Naive thymus-derived CD4-positive, alpha-beta T cell (primary cell): ENCODE measurements at regions not wholly inside any gene's neighbourhood (a gene's known extent, or its start where the extent isn't known, plus 50 kb on each side); places are given as distances from the start of the nearest gene placed in this dataset.
A peak's percentile ranks its signal among the peaks of the same experiment; 100 is the strongest.

Experiments
- ATAC-seq: fragments of 150-1000 bp; cut with Tn5 transposase; 2 replicates; pipeline ENCODE4 v1.10.0; 2021; ENCODE audit warnings: mild to moderate bottlenecking, moderate library complexity
- CTCF ChIA-PET: fragments of 350-600 bp; sonication (Branson Sonifier 250); formaldehyde crosslinking; loops from one replicate; lab custom pipeline; 2021; ENCODE audit warnings: antibody characterized with exemption; lab: Charles Lee
- POLR2A ChIA-PET: fragments of 350-600 bp; sonication (Branson Sonifier 250); formaldehyde crosslinking; loops from one replicate; lab custom pipeline; 2021; ENCODE audit warnings: antibody characterized with exemption, inconsistent platforms; lab: Charles Lee
- DNase-seq, 9 donors: peaks; one replicate each; pipeline versions ENCODE4 v3.0.0 to v3.0.0-alpha.2; 2020 to 2022; ENCODE audit warnings: mixed read lengths in 1 of 9
- H3K27ac ChIP-seq: one replicate; pipeline ENCODE4 v1.7.0; 2013; ENCODE audit warnings: mild to moderate bottlenecking, low read depth, low read length, moderate library complexity
- H3K27me3 ChIP-seq, 2 donors: one replicate each; pipeline ENCODE4 v1.7.0; 2013; ENCODE audit warnings: low read length in 2 of 2, mild to moderate bottlenecking in 2 of 2, moderate library complexity in 2 of 2; ENCODE audit not compliant: control insufficient read depth in 2 of 2, insufficient read depth in 2 of 2
- H3K36me3 ChIP-seq, 3 experiments: 1 replicate in 2 of 3; 2 replicates in 1 of 3; pipeline ENCODE4 v1.7.0; 2013; ENCODE audit warnings: low read length in 3 of 3, mild to moderate bottlenecking in 3 of 3, moderate library complexity in 1 of 3; ENCODE audit not compliant: insufficient read depth in 3 of 3, control insufficient read depth in 2 of 3
- H3K4me1 ChIP-seq, 2 donors: one replicate each; pipeline ENCODE4 v1.7.0; 2013; ENCODE audit warnings: low read length in 2 of 2, mild to moderate bottlenecking in 2 of 2, moderate library complexity in 1 of 2; ENCODE audit not compliant: control insufficient read depth in 2 of 2, insufficient read depth in 2 of 2
- H3K4me3 ChIP-seq: 2 replicates; pipeline ENCODE4 v1.7.0; 2013; ENCODE audit warnings: mild to moderate bottlenecking, low read length
- H3K9me3 ChIP-seq, 3 experiments: 1 replicate in 2 of 3; 2 replicates in 1 of 3; pipeline ENCODE4 v1.7.0; 2013; ENCODE audit warnings: low read length in 3 of 3; ENCODE audit not compliant: control insufficient read depth in 2 of 3
- H3K27ac Mint-ChIP-seq, 9 donors: one replicate each; pipeline ENCODE4 v1.8.0; 2020 to 2022; ENCODE audit warnings: mixed read lengths in 9 of 9, mild to moderate bottlenecking in 8 of 9, moderate library complexity in 5 of 9, inconsistent platforms in 2 of 9
- H3K27me3 Mint-ChIP-seq, 5 donors: one replicate each; pipeline ENCODE4 v1.8.0; 2021 to 2022; ENCODE audit warnings: mixed read lengths in 5 of 5, mild to moderate bottlenecking in 1 of 5
- H3K36me3 Mint-ChIP-seq, 5 donors: one replicate each; pipeline ENCODE4 v1.8.0; 2020 to 2022; ENCODE audit warnings: mixed read lengths in 5 of 5, mild to moderate bottlenecking in 3 of 5, inconsistent platforms in 1 of 5
- H3K4me1 Mint-ChIP-seq, 7 donors: one replicate each; pipeline ENCODE4 v1.8.0; 2020 to 2022; ENCODE audit warnings: mixed read lengths in 7 of 7, mild to moderate bottlenecking in 3 of 7, inconsistent platforms in 1 of 7
- H3K4me3 Mint-ChIP-seq, 10 donors: one replicate each; pipeline ENCODE4 v1.8.0; 2020 to 2022; ENCODE audit warnings: mild to moderate bottlenecking in 10 of 10, mixed read lengths in 10 of 10, moderate library complexity in 6 of 10, inconsistent platforms in 2 of 10
- H3K9me3 Mint-ChIP-seq, 11 donors: one replicate each; pipeline ENCODE4 v1.8.0; 2020 to 2022; ENCODE audit warnings: mixed read lengths in 11 of 11, mild to moderate bottlenecking in 4 of 11, inconsistent platforms in 1 of 11, moderate library complexity in 1 of 11
- intact Hi-C, 2 donors: fragments of 100-400 bp; cut with micrococcal nuclease; formaldehyde crosslinking; loops; one replicate each; pipeline ENCODE4 v1.15.1; 2023

GRCh38 chr6:43878823-43879495 lies 108.9 kb downstream of the VEGFA start:
- DNase-seq (no peak), ATAC-seq (no peak)
- intact Hi-C loops: no loop called here
- H3K4me1 ChIP-seq: no peaks in the 10 kb centered on the region
- H3K9me3 Mint-ChIP-seq: peaks cover 0 to 2% (median 0%) of the 10 kb centered on the region in 11 donors
- no peaks in the 10 kb centered on the region for H3K36me3 ChIP-seq
- no peaks in the 10 kb centered on the region for H3K36me3 Mint-ChIP-seq
- ChIA-PET CTCF (interaction anchor here (0.6 kb wide), 1 partner anchor 135 kb away, joined by 3 read pairs; no protein-coding TSS in a partner anchor), POLR2A (interaction anchor here (0.6 kb wide), 1 partner anchor 93 kb away, joined by 3 read pairs; no protein-coding TSS in a partner anchor)
- H3K27ac ChIP-seq: no peak overlapping the region
- H3K4me1 Mint-ChIP-seq: no peaks in the 10 kb centered on the region
- no peak overlapping the region for H3K4me3 Mint-ChIP-seq
- H3K27me3 Mint-ChIP-seq: no peaks in the 10 kb centered on the region
- no peak overlapping the region for H3K27ac Mint-ChIP-seq
- no peaks in the 10 kb centered on the region for H3K27me3 ChIP-seq
- H3K9me3 ChIP-seq: no peaks in the 10 kb centered on the region
- H3K4me3 ChIP-seq: no peak overlapping the region

- no peaks in the 10 kb centered on the region for H3K4me1 Mint-ChIP-seq
- ChIA-PET CTCF (no interaction called here), POLR2A (interaction anchor here (0.6 kb wide), 1 partner anchor 92 kb away, joined by 3 read pairs; no protein-coding TSS in a partner anchor)
These were observed 108.2 kb downstream of the VEGFA start for GRCh38 chr6:43878127-43878634.

GRCh38 chr6:43877463-43878126 lies 107.6 kb downstream of the VEGFA start:
- no peak overlapping the region for H3K4me3 ChIP-seq
- POLR2A ChIA-PET: no interaction called here
- no peaks in the 10 kb centered on the region for H3K36me3 ChIP-seq
- no peaks in the 10 kb centered on the region for H3K4me1 ChIP-seq
- CTCF ChIA-PET: no interaction called here
- DNase-seq (no peak), ATAC-seq (no peak)
- H3K27ac Mint-ChIP-seq: no peak overlapping the region
- no peaks in the 10 kb centered on the region for H3K9me3 ChIP-seq
- H3K36me3 Mint-ChIP-seq: no peaks in the 10 kb centered on the region
- no peaks in the 10 kb centered on the region for H3K9me3 Mint-ChIP-seq
- H3K4me3 Mint-ChIP-seq: no peak overlapping the region
- H3K4me1 Mint-ChIP-seq: no peaks in the 10 kb centered on the region
- intact Hi-C loops: no loop called here
- no peaks in the 10 kb centered on the region for H3K27me3 ChIP-seq
- no peaks in the 10 kb centered on the region for H3K27me3 Mint-ChIP-seq
- H3K27ac ChIP-seq: no peak overlapping the region

More at GRCh38 chr6:43878127-43878634, 108.2 kb downstream of the VEGFA start:
- no peak for DNase-seq
- intact Hi-C loops: no loop called here
- Mint-ChIP-seq H3K36me3 (no peaks in the 10 kb centered on the region), H3K4me3 (no peak overlapping the region), H3K9me3 (peaks cover 0 to 2% (median 0%) of the 10 kb centered on the region in 11 donors), H3K27me3 (no peaks in the 10 kb centered on the region), H3K27ac (no peak overlapping the region)
- Histone ChIP-seq H3K4me1 (no peaks in the 10 kb centered on the region), H3K9me3 (no peaks in the 10 kb centered on the region), H3K27ac (no peak overlapping the region), H3K4me3 (no peak overlapping the region), H3K36me3 (no peaks in the 10 kb centered on the region), H3K27me3 (no peaks in the 10 kb centered on the region)
- no peak for ATAC-seq

GRCh38 chr6:43877036-43877435 lies 107.0 kb downstream of the VEGFA start:
- no peaks in the 10 kb centered on the region for H3K4me1 Mint-ChIP-seq
- CTCF ChIA-PET: no interaction called here
- POLR2A ChIA-PET: no interaction called here

GRCh38 chr6:43876602-43877001 lies 106.6 kb downstream of the VEGFA start:
- ChIA-PET CTCF (no interaction called here), POLR2A (no interaction called here)
- no peaks in the 10 kb centered on the region for H3K4me1 Mint-ChIP-seq

More at GRCh38 chr6:43877036-43877435, 107.0 kb downstream of the VEGFA start:
- Histone ChIP-seq H3K4me3 (no peak overlapping the region), H3K36me3 (no peaks in the 10 kb centered on the region), H3K27me3 (no peaks in the 10 kb centered on the region), H3K27ac (no peak overlapping the region), H3K4me1 (no peaks in the 10 kb centered on the region), H3K9me3 (no peaks in the 10 kb centered on the region)
- DNase-seq: no peak
- no peak overlapping the region for H3K27ac Mint-ChIP-seq
- intact Hi-C loops: no loop called here
- ATAC-seq: no peak
- no peak overlapping the region for H3K4me3 Mint-ChIP-seq
- no peaks in the 10 kb centered on the region for H3K36me3 Mint-ChIP-seq
- H3K9me3 Mint-ChIP-seq: no peaks in the 10 kb centered on the region
- H3K27me3 Mint-ChIP-seq: peaks cover 0 to 4% (median 0%) of the 10 kb centered on the region in 5 donors

DNA sequence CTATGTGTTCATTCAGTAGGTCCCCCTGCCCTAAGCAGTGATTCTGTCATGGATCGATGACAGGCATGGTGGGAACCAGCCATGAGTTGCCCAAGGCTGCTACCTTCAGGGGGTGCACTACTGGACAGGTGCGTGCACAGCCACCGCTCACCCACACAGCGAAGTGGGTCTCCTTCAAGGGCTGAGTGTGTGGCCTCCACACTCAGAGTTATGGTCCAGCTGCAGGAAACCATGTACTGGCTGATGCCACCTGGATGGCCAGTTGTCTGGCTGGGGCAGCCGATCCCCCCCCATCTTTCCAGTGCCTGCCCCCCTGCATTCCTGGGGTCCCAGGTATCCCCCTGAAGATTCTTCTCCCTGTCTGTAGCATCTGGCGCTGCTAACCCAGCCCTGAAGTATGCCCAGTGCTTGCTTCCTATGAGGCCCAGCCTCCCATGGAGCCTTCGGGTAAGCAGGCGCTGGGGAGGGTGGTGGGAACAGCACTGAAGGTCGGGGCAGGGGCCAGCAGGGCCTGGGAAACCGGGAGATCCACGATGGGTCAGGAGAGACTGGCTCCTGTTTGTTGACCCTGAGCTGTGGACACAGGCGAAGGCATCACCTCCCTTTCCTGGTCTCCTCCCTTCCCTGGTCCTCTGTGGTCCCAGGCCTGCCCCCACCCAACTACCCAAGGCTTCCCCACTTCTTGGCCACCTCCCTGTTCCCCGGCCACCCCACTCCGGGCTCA lies 106.0 kb downstream of the VEGFA start:
- Histone ChIP-seq H3K27ac (no peak overlapping the region), H3K4me3 (no peak overlapping the region), H3K4me1 (no peaks in the 10 kb centered on the region), H3K9me3 (no peaks in the 10 kb centered on the region), H3K27me3 (no peaks in the 10 kb centered on the region), H3K36me3 (no peaks in the 10 kb centered on the region)
- ChIA-PET POLR2A (no interaction called here), CTCF (no interaction called here)
- H3K9me3 Mint-ChIP-seq: no peaks in the 10 kb centered on the region
- H3K27ac Mint-ChIP-seq: peak overlapping the region in 1 of 9 donors; percentile 14
- no peak for ATAC-seq
- intact Hi-C loops: no loop called here
- H3K4me1 Mint-ChIP-seq: no peaks in the 10 kb centered on the region
- no peak overlapping the region for H3K4me3 Mint-ChIP-seq
- peaks cover 0 to 7% (median 0%) of the 10 kb centered on the region in 5 donors for H3K27me3 Mint-ChIP-seq
- H3K36me3 Mint-ChIP-seq: no peaks in the 10 kb centered on the region
- DNase-seq: no peak

More at GRCh38 chr6:43876602-43877001, 106.6 kb downstream of the VEGFA start:
- Histone ChIP-seq H3K27ac (no peak overlapping the region), H3K9me3 (no peaks in the 10 kb centered on the region), H3K4me1 (no peaks in the 10 kb centered on the region), H3K36me3 (no peaks in the 10 kb centered on the region), H3K27me3 (no peaks in the 10 kb centered on the region), H3K4me3 (no peak overlapping the region)
- DNase-seq (no peak), ATAC-seq (no peak)
- no peaks in the 10 kb centered on the region for H3K36me3 Mint-ChIP-seq
- H3K4me3 Mint-ChIP-seq: no peak overlapping the region
- intact Hi-C loops: no loop called here
- H3K27me3 Mint-ChIP-seq: peaks cover 0 to 7% (median 0%) of the 10 kb centered on the region in 5 donors
- no peaks in the 10 kb centered on the region for H3K9me3 Mint-ChIP-seq
- no peak overlapping the region for H3K27ac Mint-ChIP-seq
